ENCODE measurements at regions not wholly inside any gene's neighbourhood (a gene's known extent, or its start where the extent isn't known, plus 50 kb on each side); places are given as distances from the start of the nearest gene placed in this dataset.
"Not testable (repeated sequence)": the region's sequence is repeated elsewhere in the genome, so short reads cannot be mapped to it uniquely, and the experiment has no call there.

GRCh38 chr6:115159733-115160132 is 816.9 kb upstream of the HS3ST5 start:
- no peaks in the 10 kb centered on the region for H3K4me1 ChIP-seq
- H3K79me2 ChIP-seq: no peaks in the 10 kb centered on the region
- H3K4me3 ChIP-seq (ENCODE audit: low read depth, low read length): no peak overlapping the region
- no peak overlapping the region for H2AFZ ChIP-seq
- no peaks in the 10 kb centered on the region for H3K9me3 ChIP-seq (ENCODE audit: control insufficient read depth, low read length)
- H3K4me2 ChIP-seq (ENCODE audit: low read length): no peak overlapping the region
- no peaks in the 10 kb centered on the region for H3K36me3 ChIP-seq (ENCODE audit: control insufficient read depth, insufficient read depth, low read length)
- H3K27me3 ChIP-seq (ENCODE audit: control insufficient read depth, insufficient read depth, low read length): no peaks in the 10 kb centered on the region
- TF ChIP-seq, protein P1, sequence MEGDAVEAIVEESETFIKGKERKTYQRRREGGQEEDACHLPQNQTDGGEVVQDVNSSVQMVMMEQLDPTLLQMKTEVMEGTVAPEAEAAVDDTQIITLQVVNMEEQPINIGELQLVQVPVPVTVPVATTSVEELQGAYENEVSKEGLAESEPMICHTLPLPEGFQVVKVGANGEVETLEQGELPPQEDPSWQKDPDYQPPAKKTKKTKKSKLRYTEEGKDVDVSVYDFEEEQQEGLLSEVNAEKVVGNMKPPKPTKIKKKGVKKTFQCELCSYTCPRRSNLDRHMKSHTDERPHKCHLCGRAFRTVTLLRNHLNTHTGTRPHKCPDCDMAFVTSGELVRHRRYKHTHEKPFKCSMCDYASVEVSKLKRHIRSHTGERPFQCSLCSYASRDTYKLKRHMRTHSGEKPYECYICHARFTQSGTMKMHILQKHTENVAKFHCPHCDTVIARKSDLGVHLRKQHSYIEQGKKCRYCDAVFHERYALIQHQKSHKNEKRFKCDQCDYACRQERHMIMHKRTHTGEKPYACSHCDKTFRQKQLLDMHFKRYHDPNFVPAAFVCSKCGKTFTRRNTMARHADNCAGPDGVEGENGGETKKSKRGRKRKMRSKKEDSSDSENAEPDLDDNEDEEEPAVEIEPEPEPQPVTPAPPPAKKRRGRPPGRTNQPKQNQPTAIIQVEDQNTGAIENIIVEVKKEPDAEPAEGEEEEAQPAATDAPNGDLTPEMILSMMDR (IDR thresholded peaks at IDR 0.05): no peak
- no peak overlapping the region for H3K9ac ChIP-seq
- H3K27ac ChIP-seq: no peak overlapping the region

- Histone ChIP-seq H3K4me1 (no peaks in the 10 kb centered on the region), H3K27ac (no peak overlapping the region), H3K4me3 (ENCODE audit: low read depth, low read length) (no peak overlapping the region), H3K79me2 (no peaks in the 10 kb centered on the region), H3K27me3 (ENCODE audit: control insufficient read depth, insufficient read depth, low read length) (no peaks in the 10 kb centered on the region), H3K9ac (no peak overlapping the region), H3K36me3 (ENCODE audit: control insufficient read depth, insufficient read depth, low read length) (no peaks in the 10 kb centered on the region), H3K9me3 (ENCODE audit: control insufficient read depth, low read length) (no peaks in the 10 kb centered on the region), H2AFZ (no peak overlapping the region), H3K4me2 (ENCODE audit: low read length) (no peak overlapping the region)
- TF ChIP-seq, protein P1 (IDR thresholded peaks at IDR 0.05): no peak
These were observed 795.1 kb upstream of the HS3ST5 start for GRCh38 chr6:115137910-115138309.

GRCh38 chr6:115133790-115134189 is 791.0 kb upstream of the HS3ST5 start:
- no peaks in the 10 kb centered on the region for H3K36me3 ChIP-seq (ENCODE audit: control insufficient read depth, insufficient read depth, low read length)
- no peaks in the 10 kb centered on the region for H3K9me3 ChIP-seq (ENCODE audit: control insufficient read depth, low read length)
- H3K27ac ChIP-seq: no peak overlapping the region
- H3K4me2 ChIP-seq (ENCODE audit: low read length): no peak overlapping the region
- TF ChIP-seq, protein P1 (IDR thresholded peaks at IDR 0.05): no peak
- H3K9ac ChIP-seq: no peak overlapping the region
- no peak overlapping the region for H3K4me3 ChIP-seq (ENCODE audit: low read depth, low read length)
- H3K4me1 ChIP-seq: no peaks in the 10 kb centered on the region
- no peaks in the 10 kb centered on the region for H3K27me3 ChIP-seq (ENCODE audit: control insufficient read depth, insufficient read depth, low read length)
- H2AFZ ChIP-seq: no peak overlapping the region
- H3K79me2 ChIP-seq: no peaks in the 10 kb centered on the region

DNA sequence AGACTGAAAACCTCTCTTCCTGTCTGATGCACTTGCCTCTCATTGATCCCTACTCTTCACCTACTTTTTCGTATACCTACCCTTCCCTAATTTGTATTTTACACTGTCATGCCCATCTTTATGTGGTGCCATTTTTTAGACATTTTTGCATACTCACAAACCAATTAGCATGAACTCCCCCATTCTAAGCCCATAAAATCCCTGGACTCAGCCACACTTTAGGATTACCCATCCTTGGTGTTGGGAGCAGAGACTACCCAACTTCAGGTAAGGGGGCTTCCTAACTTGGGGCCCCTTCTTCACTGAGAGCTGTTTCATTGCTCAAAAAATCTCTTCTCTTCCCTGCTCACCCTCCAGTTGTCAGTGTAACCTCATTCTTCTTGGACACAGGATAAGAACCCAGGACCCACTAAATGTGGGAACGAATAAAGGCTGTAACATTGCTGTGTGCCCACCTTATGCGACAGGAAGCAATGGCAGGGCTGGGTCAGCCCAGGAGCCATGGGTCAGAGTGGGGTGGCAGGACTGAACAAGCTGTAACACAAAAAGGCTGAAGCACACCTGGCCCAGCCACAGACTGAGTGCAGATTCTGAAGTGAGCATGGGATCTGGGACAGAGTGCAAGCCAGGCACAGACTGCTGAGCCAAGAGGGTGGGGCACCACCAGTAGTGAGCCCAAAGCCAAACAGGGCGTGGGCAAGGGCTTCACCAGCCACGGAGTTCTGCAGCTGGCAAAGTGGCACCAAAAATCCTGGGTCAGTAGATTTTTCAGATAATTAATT is 789.1 kb upstream of the HS3ST5 start:
- Histone ChIP-seq H3K79me2 (no peaks in the 10 kb centered on the region), H3K4me2 (ENCODE audit: low read length) (no peak overlapping the region), H3K27ac (no peak overlapping the region), H3K9me3 (ENCODE audit: control insufficient read depth, low read length) (no peaks in the 10 kb centered on the region), H3K9ac (no peak overlapping the region), H2AFZ (no peak overlapping the region), H3K4me3 (ENCODE audit: low read depth, low read length) (no peak overlapping the region), H3K36me3 (ENCODE audit: control insufficient read depth, insufficient read depth, low read length) (no peaks in the 10 kb centered on the region), H3K4me1 (no peaks in the 10 kb centered on the region), H3K27me3 (ENCODE audit: control insufficient read depth, insufficient read depth, low read length) (no peaks in the 10 kb centered on the region)
- TF ChIP-seq, protein P1 (IDR thresholded peaks at IDR 0.05): no peak

DNA sequence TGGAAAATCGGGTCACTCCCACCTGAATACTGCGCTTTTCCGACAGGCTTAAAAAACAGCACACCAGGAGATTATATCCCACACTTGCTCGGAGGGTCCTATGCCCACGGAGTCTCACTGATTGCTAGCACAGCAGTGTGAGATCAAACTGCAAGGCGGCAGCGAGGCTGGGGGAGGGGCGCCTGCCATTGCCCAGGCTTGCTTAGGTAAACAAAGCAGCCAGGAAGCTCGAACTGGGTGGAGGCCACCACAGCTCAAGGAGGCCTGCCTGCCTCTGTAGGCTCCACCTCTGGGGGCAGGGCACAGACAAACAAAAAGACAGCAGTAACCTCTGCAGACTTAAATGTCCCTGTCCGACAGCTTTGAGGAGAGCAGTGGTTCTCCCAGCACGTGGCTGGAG is 778.7 kb upstream of the HS3ST5 start:
- not testable (repeated sequence) for H2AFZ ChIP-seq; H3K4me1 ChIP-seq; H3K4me2 ChIP-seq (ENCODE audit: low read length); H3K4me3 ChIP-seq (ENCODE audit: low read depth, low read length); H3K9me3 ChIP-seq (ENCODE audit: control insufficient read depth, low read length); H3K9ac ChIP-seq; H3K36me3 ChIP-seq (ENCODE audit: control insufficient read depth, insufficient read depth, low read length); H3K27me3 ChIP-seq (ENCODE audit: control insufficient read depth, insufficient read depth, low read length); H3K27ac ChIP-seq; H3K79me2 ChIP-seq
